ENCODE measurements at regions not wholly inside any gene's neighbourhood (a gene's known extent, or its start where the extent isn't known, plus 50 kb on each side); places are given as distances from the start of the nearest gene placed in this dataset.

DNA sequence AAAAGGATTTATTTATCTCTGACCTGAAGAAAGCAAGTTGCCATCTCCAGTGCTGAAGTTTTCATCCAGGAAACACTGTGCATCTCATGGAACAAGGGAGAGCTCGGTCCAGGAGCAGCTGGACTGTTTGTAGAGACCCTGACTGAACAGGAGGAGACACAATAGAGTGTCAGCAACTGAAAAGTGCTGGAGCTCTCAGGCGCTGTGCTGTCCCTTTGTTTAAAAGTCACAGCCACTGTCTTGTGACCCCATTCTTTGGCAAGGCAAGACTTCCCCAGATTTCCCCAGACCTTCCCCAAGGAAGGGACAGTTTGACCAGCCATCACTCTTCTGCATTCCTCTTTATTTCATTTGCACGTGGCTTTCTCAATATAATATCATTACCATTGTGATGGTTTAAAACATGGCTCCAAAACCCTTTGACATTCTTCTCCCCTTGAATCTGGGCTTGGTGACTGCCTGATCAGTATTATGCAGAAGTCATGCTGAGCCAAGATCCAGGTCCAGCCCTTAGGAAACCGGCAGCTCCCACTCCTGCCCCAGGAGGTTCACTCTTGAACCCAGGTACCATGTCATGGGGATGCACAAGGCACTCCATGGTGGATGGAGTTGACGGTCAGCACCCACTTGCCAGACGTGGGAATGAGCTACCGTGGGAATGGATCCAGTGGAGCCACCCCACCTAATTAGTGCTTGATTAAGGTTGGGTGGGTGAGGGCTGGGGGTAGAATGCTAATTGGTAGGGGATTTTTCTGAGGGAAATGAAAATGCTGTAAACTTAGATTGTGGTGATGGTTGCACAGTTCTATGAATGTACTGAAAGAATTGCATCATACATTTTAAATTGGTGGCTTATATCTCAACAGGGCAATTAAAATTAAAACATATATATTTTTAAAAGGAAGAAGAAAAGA is 497.9 kb upstream of the RAB6C start:
- POLR2A ChIA-PET (ENCODE audit: unreplicated experiment): no interaction called here
- H2AFZ ChIP-seq (ENCODE audit: low read length): no peak overlapping the region
- CTCF ChIA-PET: no interaction called here
- TF ChIP-seq, protein P1, sequence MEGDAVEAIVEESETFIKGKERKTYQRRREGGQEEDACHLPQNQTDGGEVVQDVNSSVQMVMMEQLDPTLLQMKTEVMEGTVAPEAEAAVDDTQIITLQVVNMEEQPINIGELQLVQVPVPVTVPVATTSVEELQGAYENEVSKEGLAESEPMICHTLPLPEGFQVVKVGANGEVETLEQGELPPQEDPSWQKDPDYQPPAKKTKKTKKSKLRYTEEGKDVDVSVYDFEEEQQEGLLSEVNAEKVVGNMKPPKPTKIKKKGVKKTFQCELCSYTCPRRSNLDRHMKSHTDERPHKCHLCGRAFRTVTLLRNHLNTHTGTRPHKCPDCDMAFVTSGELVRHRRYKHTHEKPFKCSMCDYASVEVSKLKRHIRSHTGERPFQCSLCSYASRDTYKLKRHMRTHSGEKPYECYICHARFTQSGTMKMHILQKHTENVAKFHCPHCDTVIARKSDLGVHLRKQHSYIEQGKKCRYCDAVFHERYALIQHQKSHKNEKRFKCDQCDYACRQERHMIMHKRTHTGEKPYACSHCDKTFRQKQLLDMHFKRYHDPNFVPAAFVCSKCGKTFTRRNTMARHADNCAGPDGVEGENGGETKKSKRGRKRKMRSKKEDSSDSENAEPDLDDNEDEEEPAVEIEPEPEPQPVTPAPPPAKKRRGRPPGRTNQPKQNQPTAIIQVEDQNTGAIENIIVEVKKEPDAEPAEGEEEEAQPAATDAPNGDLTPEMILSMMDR (conservative IDR thresholded peaks at IDR 0.05; ENCODE audit: low read depth, low read length): no peak
- TF ChIP-seq EZH2phosphoT487 (IDR thresholded peaks at IDR 0.05; ENCODE audit: borderline replicate concordance, low read length) (no peak), EZH2 (IDR thresholded peaks at IDR 0.05; ENCODE audit: low read length, unreplicated experiment) (no peak)
- ATAC-seq (no peak), DNase-seq (no peak)
- H4K20me1 ChIP-seq (ENCODE audit: low read length): no peaks in the 10 kb centered on the region
- intact Hi-C loops (cut with micrococcal nuclease): no loop called here
- no peak overlapping the region for H3K27ac ChIP-seq (ENCODE audit: low read length)
- H3K79me2 ChIP-seq (ENCODE audit: low read length): no peaks in the 10 kb centered on the region
- no peaks in the 10 kb centered on the region for H3F3A ChIP-seq (ENCODE audit: low read length, unreplicated experiment)
- H3K4me1 ChIP-seq (ENCODE audit: insufficient read depth, low read length): no peaks in the 10 kb centered on the region
- no peak overlapping the region for H3K4me3 ChIP-seq (ENCODE audit: low read length)
- no TSS peak for BruUV-seq (replicated peaks)
- 0 out of 2 replicates have a peak, but pooled peaks cover 4% of the 10 kb centered on the region for H3K27me3 ChIP-seq (ENCODE audit: low read length)
- H3K4me2 ChIP-seq (ENCODE audit: low read length): no peak overlapping the region
- H3K36me3 ChIP-seq (ENCODE audit: low read depth, low read length): no peaks in the 10 kb centered on the region
- no peaks in the 10 kb centered on the region for H3K9me2 ChIP-seq (replicated peaks; ENCODE audit: low read length)
- no peak overlapping the region for H3K9ac ChIP-seq (ENCODE audit: low read length)
- no peaks in the 10 kb centered on the region for H3K9me3 ChIP-seq (ENCODE audit: low read length)

DNA sequence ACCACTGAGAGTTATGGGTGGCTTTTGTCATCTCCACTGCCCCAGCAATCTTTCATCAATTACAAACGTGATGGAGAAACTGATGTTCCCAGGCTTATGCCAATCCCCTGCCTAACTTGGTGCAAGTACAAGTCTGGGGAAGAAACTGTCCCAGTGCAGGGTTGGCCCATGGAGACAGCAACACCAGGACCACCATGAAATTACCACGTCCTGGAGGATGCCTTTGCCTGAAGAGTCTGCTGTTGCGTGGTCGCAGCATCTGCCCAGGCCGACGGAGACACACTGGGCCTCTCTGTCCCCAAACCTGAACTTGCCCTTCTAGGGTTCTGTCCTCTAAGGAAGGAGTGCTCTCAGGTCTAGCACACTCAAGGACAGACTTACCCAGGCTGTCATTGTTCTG is 496.8 kb upstream of the RAB6C start:
- Histone ChIP-seq H3K36me3 (ENCODE audit: low read depth, low read length) (no peaks in the 10 kb centered on the region), H3K4me3 (ENCODE audit: low read length) (no peak overlapping the region), H3K9ac (ENCODE audit: low read length) (no peak overlapping the region), H3K79me2 (ENCODE audit: low read length) (no peaks in the 10 kb centered on the region), H3F3A (ENCODE audit: low read length, unreplicated experiment) (no peaks in the 10 kb centered on the region), H3K4me2 (ENCODE audit: low read length) (no peak overlapping the region), H3K27ac (ENCODE audit: low read length) (no peak overlapping the region), H3K9me2 (replicated peaks; ENCODE audit: low read length) (no peaks in the 10 kb centered on the region), H3K27me3 (ENCODE audit: low read length) (0 out of 2 replicates have a peak, but pooled peaks cover 4% of the 10 kb centered on the region), H3K9me3 (ENCODE audit: low read length) (no peaks in the 10 kb centered on the region), H3K4me1 (ENCODE audit: insufficient read depth, low read length) (no peaks in the 10 kb centered on the region), H2AFZ (ENCODE audit: low read length) (no peak overlapping the region), H4K20me1 (ENCODE audit: low read length) (no peaks in the 10 kb centered on the region)
- TF ChIP-seq, protein P1 (conservative IDR thresholded peaks at IDR 0.05; ENCODE audit: low read depth, low read length): no peak
- TF ChIP-seq EZH2phosphoT487 (IDR thresholded peaks at IDR 0.05; ENCODE audit: borderline replicate concordance, low read length): no peak
- TF ChIP-seq EZH2 (IDR thresholded peaks at IDR 0.05; ENCODE audit: low read length, unreplicated experiment): no peak
- no peak for DNase-seq
- ChIA-PET CTCF (no interaction called here), POLR2A (ENCODE audit: unreplicated experiment) (no interaction called here)
- no peak for ATAC-seq
- BruUV-seq (replicated peaks): no TSS peak
- intact Hi-C loops (cut with micrococcal nuclease): no loop called here

DNA sequence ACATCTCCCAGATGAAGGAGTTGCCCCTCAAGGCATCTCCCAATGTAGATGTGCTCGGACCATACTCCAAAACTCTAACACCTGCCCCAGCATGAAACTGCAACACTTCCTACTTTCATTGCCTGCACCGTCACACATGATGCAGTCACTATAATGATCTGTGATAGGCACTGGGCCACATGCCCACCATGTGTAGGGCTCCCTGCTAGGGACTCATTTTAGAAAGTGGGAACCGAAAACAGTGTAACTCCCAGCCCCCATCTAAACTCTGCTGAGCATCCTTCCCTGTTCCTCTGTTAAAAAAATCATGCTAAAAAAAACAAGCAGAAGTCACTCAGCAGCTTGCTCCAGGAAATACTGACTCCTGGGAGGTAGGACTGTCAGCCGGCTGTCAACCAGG is 496.1 kb upstream of the RAB6C start:
- no peak overlapping the region for H3K4me3 ChIP-seq (ENCODE audit: low read length)
- no peaks in the 10 kb centered on the region for H3F3A ChIP-seq (ENCODE audit: low read length, unreplicated experiment)
- no peak for DNase-seq
- CTCF ChIA-PET: no interaction called here
- BruUV-seq (replicated peaks): no TSS peak
- H3K79me2 ChIP-seq (ENCODE audit: low read length): no peaks in the 10 kb centered on the region
- H3K4me1 ChIP-seq (ENCODE audit: insufficient read depth, low read length): no peaks in the 10 kb centered on the region
- no peak overlapping the region for H3K4me2 ChIP-seq (ENCODE audit: low read length)
- H3K27me3 ChIP-seq (ENCODE audit: low read length): 0 out of 2 replicates have a peak, but pooled peaks cover 4% of the 10 kb centered on the region
- H3K9me3 ChIP-seq (ENCODE audit: low read length): no peaks in the 10 kb centered on the region
- no peaks in the 10 kb centered on the region for H4K20me1 ChIP-seq (ENCODE audit: low read length)
- no peak overlapping the region for H3K9ac ChIP-seq (ENCODE audit: low read length)
- ATAC-seq: no peak
- POLR2A ChIA-PET (ENCODE audit: unreplicated experiment): no interaction called here
- H3K36me3 ChIP-seq (ENCODE audit: low read depth, low read length): no peaks in the 10 kb centered on the region
- no peaks in the 10 kb centered on the region for H3K9me2 ChIP-seq (replicated peaks; ENCODE audit: low read length)
- H2AFZ ChIP-seq (ENCODE audit: low read length): no peak overlapping the region
- intact Hi-C loops (cut with micrococcal nuclease): no loop called here
- H3K27ac ChIP-seq (ENCODE audit: low read length): no peak overlapping the region
- no peak for TF ChIP-seq EZH2 (IDR thresholded peaks at IDR 0.05; ENCODE audit: low read length, unreplicated experiment)
- TF ChIP-seq EZH2phosphoT487 (IDR thresholded peaks at IDR 0.05; ENCODE audit: borderline replicate concordance, low read length): no peak
- TF ChIP-seq, protein P1 (conservative IDR thresholded peaks at IDR 0.05; ENCODE audit: low read depth, low read length): no peak
